Parathyroid adenoma (tissue), 2 donors: ENCODE measurements at regions not wholly inside any gene's neighbourhood (a gene's known extent, or its start where the extent isn't known, plus 50 kb on each side); places are given as distances from the start of the nearest gene placed in this dataset.
A peak's percentile ranks its signal among the peaks of the same experiment; 100 is the strongest.

Source experiments
- H2AFZ ChIP-seq: fragments of 300-600 bp; sonication (generic); one replicate; pipeline ENCODE4 v1.7.0; 2017; ENCODE audit warnings: antibody characterized with exemption, mild to moderate bottlenecking
- H3K27ac ChIP-seq: fragments of 300-600 bp; sonication (generic); one replicate; pipeline ENCODE4 v1.7.0; 2017
- H3K27me3 ChIP-seq: fragments of 300-600 bp; sonication (generic); one replicate; pipeline ENCODE4 v1.7.0; 2017; ENCODE audit warnings: low read length; ENCODE audit not compliant: control insufficient read depth, insufficient read depth
- H3K36me3 ChIP-seq: fragments of 300-600 bp; sonication (generic); one replicate; pipeline ENCODE4 v1.7.0; 2017; ENCODE audit warnings: low read length; ENCODE audit not compliant: control insufficient read depth, insufficient read depth
- H3K4me1 ChIP-seq: fragments of 300-600 bp; sonication (generic); one replicate; pipeline ENCODE4 v1.7.0; 2017; ENCODE audit warnings: control low read depth
- H3K4me2 ChIP-seq: fragments of 300-600 bp; sonication (generic); one replicate; pipeline ENCODE4 v1.7.0; 2017; ENCODE audit warnings: low read length
- H3K4me3 ChIP-seq: fragments of 300-600 bp; sonication (generic); one replicate; pipeline ENCODE4 v1.7.0; 2017; ENCODE audit warnings: low read depth, low read length
- H3K79me2 ChIP-seq: fragments of 300-600 bp; sonication (generic); one replicate; pipeline ENCODE4 v1.7.0; 2017; ENCODE audit warnings: control low read depth
- H3K9ac ChIP-seq: fragments of 300-600 bp; sonication (generic); one replicate; pipeline ENCODE4 v1.7.0; 2017; ENCODE audit warnings: mild to moderate bottlenecking
- H3K9me3 ChIP-seq: fragments of 300-600 bp; sonication (generic); one replicate; pipeline ENCODE4 v1.7.0; 2017; ENCODE audit warnings: low read length; ENCODE audit not compliant: control insufficient read depth
- TF ChIP-seq, protein P1 (sequence below): fragments of 300-600 bp; sonication (generic); IDR thresholded peaks from one replicate; pipeline ENCODE4 v1.7.0; 2017; ENCODE audit warnings: antibody characterized with exemption, mild to moderate bottlenecking
- donor health status: primary hyperparathyroidism.

DNA sequence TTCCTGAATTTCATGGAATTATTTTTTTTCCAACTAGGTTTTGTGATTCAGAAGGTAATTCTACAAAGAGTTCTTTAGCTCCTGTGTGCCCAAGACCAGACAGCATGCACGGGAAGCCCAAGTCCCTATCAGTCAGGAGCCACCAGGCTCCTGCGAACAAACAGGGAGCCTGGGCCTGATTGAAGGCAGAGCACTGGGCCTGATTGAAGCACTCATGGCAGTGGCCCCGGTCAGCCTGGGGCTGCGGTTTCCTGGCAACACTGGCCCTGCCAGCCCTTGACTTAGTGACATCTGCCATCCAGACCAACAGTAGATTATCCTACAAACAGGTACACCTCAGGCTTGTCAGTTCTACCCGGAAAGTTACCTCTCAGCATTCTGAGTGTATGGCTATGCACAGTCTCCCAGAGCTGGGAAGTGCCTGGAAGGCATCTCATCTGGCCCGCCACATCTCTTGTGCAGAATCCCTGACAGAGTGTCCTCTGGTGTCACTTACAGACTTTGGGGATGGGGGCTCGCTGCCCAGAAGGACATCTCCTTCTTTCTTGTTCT lies 133.8 kb downstream of the VEGFA start:
- H3K79me2 ChIP-seq = no peaks in the 10 kb centered on the region
- TF ChIP-seq, protein P1, sequence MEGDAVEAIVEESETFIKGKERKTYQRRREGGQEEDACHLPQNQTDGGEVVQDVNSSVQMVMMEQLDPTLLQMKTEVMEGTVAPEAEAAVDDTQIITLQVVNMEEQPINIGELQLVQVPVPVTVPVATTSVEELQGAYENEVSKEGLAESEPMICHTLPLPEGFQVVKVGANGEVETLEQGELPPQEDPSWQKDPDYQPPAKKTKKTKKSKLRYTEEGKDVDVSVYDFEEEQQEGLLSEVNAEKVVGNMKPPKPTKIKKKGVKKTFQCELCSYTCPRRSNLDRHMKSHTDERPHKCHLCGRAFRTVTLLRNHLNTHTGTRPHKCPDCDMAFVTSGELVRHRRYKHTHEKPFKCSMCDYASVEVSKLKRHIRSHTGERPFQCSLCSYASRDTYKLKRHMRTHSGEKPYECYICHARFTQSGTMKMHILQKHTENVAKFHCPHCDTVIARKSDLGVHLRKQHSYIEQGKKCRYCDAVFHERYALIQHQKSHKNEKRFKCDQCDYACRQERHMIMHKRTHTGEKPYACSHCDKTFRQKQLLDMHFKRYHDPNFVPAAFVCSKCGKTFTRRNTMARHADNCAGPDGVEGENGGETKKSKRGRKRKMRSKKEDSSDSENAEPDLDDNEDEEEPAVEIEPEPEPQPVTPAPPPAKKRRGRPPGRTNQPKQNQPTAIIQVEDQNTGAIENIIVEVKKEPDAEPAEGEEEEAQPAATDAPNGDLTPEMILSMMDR = no peak
- H3K4me1 ChIP-seq = peaks cover 4% of the 10 kb centered on the region
- H3K9ac ChIP-seq = no peak overlapping the region
- no peaks in the 10 kb centered on the region for H3K27me3 ChIP-seq
- H2AFZ ChIP-seq = no peak overlapping the region
- H3K9me3 ChIP-seq = no peaks in the 10 kb centered on the region
- H3K36me3 ChIP-seq = no peaks in the 10 kb centered on the region
- no peak overlapping the region for H3K4me2 ChIP-seq
- H3K4me3 ChIP-seq = no peak overlapping the region
- H3K27ac ChIP-seq = no peak overlapping the region

DNA sequence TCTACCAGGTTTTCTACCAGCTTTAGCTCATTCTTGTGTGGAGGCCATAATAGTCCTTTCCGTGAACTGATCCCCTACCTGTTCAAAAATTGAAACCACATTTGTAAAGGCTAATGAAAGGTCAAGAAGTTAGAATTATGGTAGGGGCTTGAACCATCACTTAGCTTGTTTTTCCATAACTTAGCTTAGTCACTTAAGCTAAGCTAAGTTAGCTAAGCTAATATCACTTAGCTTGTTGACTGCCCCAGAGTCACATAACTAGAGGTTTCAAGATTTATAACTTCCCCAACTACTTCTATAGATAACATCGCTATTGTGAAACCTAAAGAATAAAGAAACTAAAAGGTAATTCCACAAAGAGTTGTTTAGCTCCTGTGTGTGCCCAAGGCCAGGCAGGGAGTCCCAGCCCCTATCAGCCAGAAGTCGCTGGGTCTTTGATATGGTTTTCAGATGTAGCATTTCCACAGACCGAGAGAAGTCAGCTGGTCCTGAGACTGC lies 131.8 kb downstream of the VEGFA start:
- Histone ChIP-seq H3K27ac (no peak overlapping the region), H3K9ac (no peak overlapping the region), H3K4me3 (no peak overlapping the region), H3K4me2 (no peak overlapping the region), H3K4me1 (peaks cover 4% of the 10 kb centered on the region), H2AFZ (no peak overlapping the region), H3K9me3 (no peaks in the 10 kb centered on the region), H3K79me2 (no peaks in the 10 kb centered on the region), H3K27me3 (no peaks in the 10 kb centered on the region), H3K36me3 (no peaks in the 10 kb centered on the region)
- TF ChIP-seq, protein P1 = no peak

DNA sequence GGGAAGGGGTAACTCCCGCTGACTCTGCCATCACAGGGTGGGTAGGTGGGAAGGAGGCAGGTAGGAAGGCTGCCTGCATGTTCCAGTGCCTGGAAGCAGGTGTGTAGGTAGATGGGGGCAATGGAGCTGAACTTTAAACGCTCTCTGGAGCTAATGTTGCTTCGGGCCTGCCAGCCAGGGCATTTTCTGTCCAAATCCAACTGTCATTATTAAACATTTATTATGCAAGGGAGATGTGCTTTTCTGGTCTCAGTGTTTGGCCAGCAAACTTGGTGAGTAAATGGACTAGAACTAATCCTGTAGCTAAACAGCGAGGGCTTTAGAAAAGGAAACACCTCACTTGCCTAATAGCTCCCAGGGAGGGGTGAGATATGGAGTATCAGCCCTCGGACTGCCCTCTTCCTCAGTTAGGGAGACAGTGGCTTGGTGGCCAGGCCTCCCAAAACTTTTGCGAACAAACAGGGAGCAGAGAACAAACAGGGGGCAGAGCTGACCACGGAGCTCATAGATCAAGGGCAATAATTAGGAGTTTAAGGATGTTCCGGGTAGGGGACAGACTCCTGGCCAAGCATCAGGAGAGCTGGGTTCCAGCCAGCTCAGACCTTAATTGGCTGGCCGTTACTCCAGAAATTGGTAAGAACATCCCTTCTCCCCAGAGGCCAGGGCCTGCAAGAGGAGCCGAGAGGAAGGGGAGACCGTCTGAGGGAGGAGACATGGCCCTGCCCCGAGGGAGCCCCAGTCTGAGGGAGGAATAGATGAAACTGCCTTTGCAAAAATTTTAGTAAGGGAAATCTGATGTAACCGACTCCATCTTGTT lies 131.1 kb downstream of the VEGFA start:
- H3K4me1 ChIP-seq = peaks cover 4% of the 10 kb centered on the region
- H3K27ac ChIP-seq = no peak overlapping the region
- H3K27me3 ChIP-seq = no peaks in the 10 kb centered on the region
- TF ChIP-seq, protein P1 = no peak
- no peak overlapping the region for H3K9ac ChIP-seq
- no peaks in the 10 kb centered on the region for H3K9me3 ChIP-seq
- no peaks in the 10 kb centered on the region for H3K79me2 ChIP-seq
- H3K4me3 ChIP-seq = no peak overlapping the region
- H3K4me2 ChIP-seq = no peak overlapping the region
- H2AFZ ChIP-seq = no peak overlapping the region
- no peaks in the 10 kb centered on the region for H3K36me3 ChIP-seq

DNA sequence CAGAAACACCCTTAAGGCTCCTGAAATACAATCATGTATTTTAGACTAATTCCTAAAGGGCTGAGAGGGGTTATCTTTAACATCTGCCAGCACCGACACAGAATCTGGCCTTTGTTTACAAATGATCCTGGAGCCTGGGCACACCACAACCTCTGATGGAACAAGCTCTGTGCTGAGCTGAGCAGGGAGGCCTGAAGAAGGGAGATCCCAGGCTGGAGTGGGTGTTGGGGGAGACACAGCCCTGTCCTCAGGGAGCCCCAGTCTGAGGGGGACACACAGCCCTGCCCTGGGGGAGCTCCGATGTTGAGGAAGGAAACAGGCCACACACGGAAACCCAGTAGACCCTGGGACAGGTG lies 130.5 kb downstream of the VEGFA start:
- H3K27ac ChIP-seq = no peak overlapping the region
- H3K4me2 ChIP-seq = peak overlapping the region; percentile 20
- H3K27me3 ChIP-seq = no peaks in the 10 kb centered on the region
- H3K79me2 ChIP-seq = no peaks in the 10 kb centered on the region
- no peaks in the 10 kb centered on the region for H3K9me3 ChIP-seq
- H3K4me3 ChIP-seq = no peak overlapping the region
- TF ChIP-seq, protein P1 = no peak
- H3K36me3 ChIP-seq = no peaks in the 10 kb centered on the region
- no peak overlapping the region for H3K9ac ChIP-seq
- H2AFZ ChIP-seq = no peak overlapping the region
- H3K4me1 ChIP-seq = peaks cover 4% of the 10 kb centered on the region

DNA sequence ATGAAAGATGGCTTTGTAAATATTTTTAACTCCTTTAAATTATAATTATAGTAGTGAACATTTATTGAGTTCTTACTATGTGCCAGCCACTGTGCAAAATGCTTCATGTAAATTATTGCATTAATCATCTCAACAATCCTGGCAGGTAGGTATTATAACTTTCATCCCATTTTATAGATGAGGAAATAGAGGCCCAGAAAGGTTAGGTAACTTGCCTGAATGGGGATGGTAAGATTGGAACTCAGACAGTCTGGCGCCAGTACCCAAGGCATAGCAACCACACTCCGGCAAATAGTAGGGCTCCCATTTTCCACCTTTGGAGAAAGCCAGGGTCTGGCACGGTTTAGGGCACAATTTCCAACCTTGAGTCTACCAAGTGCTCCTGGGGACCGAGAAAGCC lies 129.8 kb downstream of the VEGFA start:
- TF ChIP-seq, protein P1 = no peak
- Histone ChIP-seq H2AFZ (no peak overlapping the region), H3K4me2 (no peak overlapping the region), H3K36me3 (no peaks in the 10 kb centered on the region), H3K4me3 (no peak overlapping the region), H3K4me1 (peaks cover 4% of the 10 kb centered on the region), H3K9me3 (no peaks in the 10 kb centered on the region), H3K27ac (no peak overlapping the region), H3K9ac (no peak overlapping the region), H3K79me2 (no peaks in the 10 kb centered on the region), H3K27me3 (no peaks in the 10 kb centered on the region)
